Breast epithelium (tissue), 4 donors: ENCODE measurements at regions not wholly inside any gene's neighbourhood (a gene's known extent, or its start where the extent isn't known, plus 50 kb on each side); places are given as distances from the start of the nearest gene placed in this dataset.
"Not testable (repeated sequence)": the region's sequence is repeated elsewhere in the genome, so short reads cannot be mapped to it uniquely, and the experiment has no call there.

ENCODE experiments used
- DNase-seq, 2 donors: peaks; one replicate each; pipeline ENCODE4 v3.0.0-alpha.2; 2019; ENCODE audit warnings: low spot score in 2 of 2
- H3K27ac ChIP-seq, 2 donors: fragments of 200-600 bp; sonication (generic) in 1 of 2; one replicate each; pipeline ENCODE4 v1.5.1; 2016 to 2019; ENCODE audit warnings: mild to moderate bottlenecking in 1 of 2
- H3K27me3 ChIP-seq, 2 donors: fragments of 200-600 bp; sonication (generic) in 1 of 2; one replicate each; pipeline versions ENCODE4 v1.5.1 to v1.6.0; 2017 to 2019; ENCODE audit warnings: control low read depth in 1 of 2, mild to moderate bottlenecking in 1 of 2
- H3K36me3 ChIP-seq: fragments of 200-600 bp; one replicate; pipeline ENCODE4 v1.5.1; 2019
- H3K4me1 ChIP-seq, 2 donors: fragments of 200-600 bp; sonication (generic); one replicate each; pipeline ENCODE4 v1.5.1; 2016 to 2019; ENCODE audit warnings: control low read depth in 1 of 2
- H3K4me3 ChIP-seq, 3 donors: fragments of 200-600 bp; sonication (generic); 1 replicate in 2 of 3; 2 replicates in 1 of 3; pipeline ENCODE4 v1.5.1; 2016 to 2019; ENCODE audit warnings: mild to moderate bottlenecking in 3 of 3, moderate library complexity in 2 of 3
- H3K9me3 ChIP-seq, 2 donors: fragments of 200-600 bp; sonication (generic) in 1 of 2; one replicate each; pipeline ENCODE4 v1.5.1; 2016 to 2019; ENCODE audit warnings: control low read depth in 1 of 2
- CTCF ChIP-seq, 3 donors: fragments of 450-650 bp; IDR thresholded peaks; one replicate each; pipeline ENCODE4 v1.5.1; 2016 to 2017; ENCODE audit warnings: antibody characterized with exemption in 3 of 3, mild to moderate bottlenecking in 3 of 3, moderate library complexity in 3 of 3
- POLR2A ChIP-seq: fragments of 450-650 bp; IDR thresholded peaks from one replicate; pipeline ENCODE4 v1.6.1; 2016; ENCODE audit warnings: antibody characterized with exemption, mild to moderate bottlenecking, moderate library complexity
- POLR2AphosphoS5 ChIP-seq, 3 donors: sonication (generic); formaldehyde crosslinking; IDR thresholded peaks; one replicate each; pipeline ENCODE4 v1.6.1; 2017; ENCODE audit warnings: antibody characterized with exemption in 3 of 3
- intact Hi-C: fragments of 100-400 bp; cut with DNase I; formaldehyde crosslinking; loops from one replicate; pipeline ENCODE4 v1.15.1; 2023; ENCODE audit warnings: low total_unique reads

- Histone ChIP-seq H3K27me3 (no peaks in the 10 kb centered on the region), H3K36me3 (no peaks in the 10 kb centered on the region), H3K4me1 (no peaks in the 10 kb centered on the region), H3K9me3 (no peaks in the 10 kb centered on the region), H3K4me3 (no peak overlapping the region), H3K27ac (no peak overlapping the region)
- no peak for TF ChIP-seq POLR2AphosphoS5 (IDR thresholded peaks at IDR 0.05)
- TF ChIP-seq POLR2A, result no peak
- TF ChIP-seq CTCF (IDR thresholded peaks at IDR 0.05), result no peak
- intact Hi-C loops, result no loop called here
- no peak for DNase-seq
These were observed 82.7 kb upstream of the CD302 start for GRCh38 chr2:159880729-159881128.

GRCh38 chr2:159879051-159879604, 81.1 kb upstream of the CD302 start:
- intact Hi-C loops, result no loop called here
- no peak for DNase-seq

GRCh38 chr2:159875083-159875482, 77.1 kb upstream of the CD302 start:
- no peak for DNase-seq
- intact Hi-C loops, result no loop called here
- Histone ChIP-seq H3K9me3 (no peaks in the 10 kb centered on the region), H3K27me3 (no peaks in the 10 kb centered on the region), H3K4me3 (no peak overlapping the region), H3K27ac (no peak overlapping the region), H3K4me1 (no peaks in the 10 kb centered on the region), H3K36me3 (no peaks in the 10 kb centered on the region)
- no peak for TF ChIP-seq POLR2AphosphoS5 (IDR thresholded peaks at IDR 0.05)
- TF ChIP-seq POLR2A, result no peak
- TF ChIP-seq CTCF (IDR thresholded peaks at IDR 0.05), result no peak

More at GRCh38 chr2:159879051-159879604, 81.1 kb upstream of the CD302 start:
- no peaks in the 10 kb centered on the region for H3K36me3 ChIP-seq
- no peak for TF ChIP-seq POLR2AphosphoS5 (IDR thresholded peaks at IDR 0.05)
- no peaks in the 10 kb centered on the region for H3K9me3 ChIP-seq
- H3K4me3 ChIP-seq, result no peak overlapping the region
- H3K27ac ChIP-seq, result no peak overlapping the region
- H3K4me1 ChIP-seq, result no peaks in the 10 kb centered on the region
- no peaks in the 10 kb centered on the region for H3K27me3 ChIP-seq

- H3K4me1 ChIP-seq, result no peaks in the 10 kb centered on the region
- H3K27me3 ChIP-seq, result no peaks in the 10 kb centered on the region
- no peak overlapping the region for H3K4me3 ChIP-seq
- no peak overlapping the region for H3K27ac ChIP-seq
- no peak for TF ChIP-seq CTCF (IDR thresholded peaks at IDR 0.05)
- no peaks in the 10 kb centered on the region for H3K9me3 ChIP-seq
- intact Hi-C loops, result no loop called here
- no peak for DNase-seq
- H3K36me3 ChIP-seq, result no peaks in the 10 kb centered on the region
These were observed 75.2 kb upstream of the CD302 start for GRCh38 chr2:159873258-159873657.

GRCh38 chr2:159872353-159872752, 74.3 kb upstream of the CD302 start:
- H3K36me3 ChIP-seq, result no peaks in the 10 kb centered on the region
- no peak for DNase-seq
- H3K4me1 ChIP-seq, result no peaks in the 10 kb centered on the region
- intact Hi-C loops, result no loop called here
- H3K27me3 ChIP-seq, result no peaks in the 10 kb centered on the region
- H3K4me3 ChIP-seq, result no peak overlapping the region
- TF ChIP-seq POLR2AphosphoS5 (IDR thresholded peaks at IDR 0.05) (no peak), CTCF (IDR thresholded peaks at IDR 0.05) (no peak), POLR2A (no peak)
- no peak overlapping the region for H3K27ac ChIP-seq
- no peaks in the 10 kb centered on the region for H3K9me3 ChIP-seq

GRCh38 chr2:159868598-159869159, 70.7 kb upstream of the CD302 start:
- not testable (repeated sequence) for H3K4me1 ChIP-seq, DNase-seq, H3K27me3 ChIP-seq, H3K36me3 ChIP-seq, H3K9me3 ChIP-seq, H3K27ac ChIP-seq, H3K4me3 ChIP-seq
- intact Hi-C loops, result loop anchor here (10.0 kb wide), 1 partner anchor 194 kb away; no protein-coding TSS in a partner anchor
